ENCODE measurements at regions not wholly inside any gene's neighbourhood (a gene's known extent, or its start where the extent isn't known, plus 50 kb on each side); places are given as distances from the start of the nearest gene placed in this dataset.

GRCh38 chr2:200217320-200217719, 89.2 kb upstream of the SPATS2L start:
- DNase-seq, result no peak

GRCh38 chr2:200218645-200219044, 87.8 kb upstream of the SPATS2L start:
- no peak for DNase-seq

- DNase-seq, result no peak
Observed at GRCh38 chr2:200219309-200220113, 87.0 kb upstream of the SPATS2L start.

- no peak for DNase-seq
Observed at GRCh38 chr2:200220251-200220650, 86.2 kb upstream of the SPATS2L start.

- DNase-seq, result no peak
Observed at GRCh38 chr2:200221055-200221955, 85.2 kb upstream of the SPATS2L start.

- DNase-seq, result no peak
Observed at GRCh38 chr2:200222791-200223190, 83.7 kb upstream of the SPATS2L start.

GRCh38 chr2:200223205-200223784, 83.2 kb upstream of the SPATS2L start:
- no peak for DNase-seq

- no peak for DNase-seq
Observed at GRCh38 chr2:200225951-200226350, 80.5 kb upstream of the SPATS2L start.

GRCh38 chr2:200226451-200227426, 79.8 kb upstream of the SPATS2L start:
- no peak for DNase-seq

GRCh38 chr2:200230716-200231115, 75.8 kb upstream of the SPATS2L start:
- no peak for DNase-seq

GRCh38 chr2:200235533-200235932, 71.0 kb upstream of the SPATS2L start:
- DNase-seq, result no peak

GRCh38 chr2:200239216-200239615, 67.3 kb upstream of the SPATS2L start:
- no peak for DNase-seq

GRCh38 chr2:200242570-200242969, 63.9 kb upstream of the SPATS2L start:
- no peak for DNase-seq

- no peak for DNase-seq
Observed at GRCh38 chr2:200243441-200243840, 63.1 kb upstream of the SPATS2L start.

- DNase-seq, result no peak
Observed at GRCh38 chr2:200244111-200244510, 62.4 kb upstream of the SPATS2L start.

GRCh38 chr2:200247494-200247893, 59.0 kb upstream of the SPATS2L start:
- DNase-seq, result no peak

- DNase-seq, result no peak
Observed at GRCh38 chr2:200252265-200253067, 54.0 kb upstream of the SPATS2L start.

- DNase-seq, result no peak
Observed at GRCh38 chr2:200253639-200254038, 52.9 kb upstream of the SPATS2L start.

- DNase-seq, result no peak
Observed at GRCh38 chr2:200254773-200255172, 51.7 kb upstream of the SPATS2L start.

- DNase-seq, result no peak
Observed at GRCh38 chr2:200255549-200255948, 50.9 kb upstream of the SPATS2L start.

Data from CD4-positive, alpha-beta T cell treated with Interleukin-4 for 1 hour (primary cell).